WTC11 (cell line): ENCODE measurements at regions not wholly inside any gene's neighbourhood (a gene's known extent, or its start where the extent isn't known, plus 50 kb on each side); places are given as distances from the start of the nearest gene placed in this dataset.

Experiments used
- ATAC-seq: fragments of 200-7000 bp; cut with Tn5 transposase; 2 replicates; pipeline ENCODE4 v1.10.0; 2021; ENCODE audit warnings: mild to moderate bottlenecking, moderate library complexity
- CTCF ChIA-PET: fragments of 300-600 bp; sonication (Branson Sonifier 250); formaldehyde crosslinking; loops from one replicate; lab custom pipeline; 2021; ENCODE audit warnings: antibody characterized with exemption; lab: Charles Lee
- POLR2A ChIA-PET: fragments of 350-600 bp; sonication (Branson Sonifier 250); formaldehyde crosslinking; loops from one replicate; lab custom pipeline; 2021; ENCODE audit warnings: antibody characterized with exemption; lab: Charles Lee
- DNase-seq: peaks from one replicate; pipeline ENCODE4 v3.0.0; 2021; ENCODE audit warnings: low spot score
- H3K27ac Mint-ChIP-seq: 2 replicates; pipeline ENCODE4 v1.8.0; 2021; ENCODE audit warnings: mixed read lengths
- H3K27me3 Mint-ChIP-seq: 2 replicates; pipeline ENCODE4 v1.8.0; 2021; ENCODE audit warnings: low read depth, mild to moderate bottlenecking, moderate library complexity, mixed read lengths
- H3K36me3 Mint-ChIP-seq: 2 replicates; pipeline ENCODE4 v1.8.0; 2021; ENCODE audit warnings: mixed read lengths
- H3K4me1 Mint-ChIP-seq: 2 replicates; pipeline ENCODE4 v1.8.0; 2022; ENCODE audit warnings: mixed read lengths
- H3K4me3 Mint-ChIP-seq: 2 replicates; pipeline ENCODE4 v1.8.0; 2021; ENCODE audit warnings: mild to moderate bottlenecking, moderate library complexity, mixed read lengths
- H3K9me3 Mint-ChIP-seq: 2 replicates; pipeline ENCODE4 v1.8.0; 2021; ENCODE audit warnings: mixed read lengths
- FOXP1 ChIP-seq: sonication (generic); formaldehyde crosslinking; IDR thresholded peaks from 2 replicates; pipeline ENCODE4 v1.8.0; 2022; ENCODE audit warnings: missing genetic modification reagents, mild to moderate bottlenecking, moderate library complexity, borderline replicate concordance
- GRHL2 ChIP-seq: fragments of 250-450 bp; sonication (Bioruptor Pico); IDR thresholded peaks from 2 replicates; pipeline ENCODE4 v1.8.0; 2022; ENCODE audit warnings: mild to moderate bottlenecking, moderate library complexity; ENCODE audit not compliant: insufficient replicate concordance, severe bottlenecking
- HMGA2 ChIP-seq: fragments of 250-450 bp; sonication (Bioruptor Pico); IDR thresholded peaks from 2 replicates; pipeline ENCODE4 v1.4.0; 2021; ENCODE audit warnings: mild to moderate bottlenecking, moderate library complexity
- JUN ChIP-seq: sonication (generic); formaldehyde crosslinking; IDR thresholded peaks from 2 replicates; pipeline ENCODE4 v1.8.0; 2023; ENCODE audit warnings: mild to moderate bottlenecking, missing genetic modification reagents
- MXD4 ChIP-seq: fragments of 250-450 bp; sonication (Bioruptor Pico); IDR thresholded peaks from 2 replicates; pipeline ENCODE4 v1.8.0; 2021; ENCODE audit warnings: mild to moderate bottlenecking, moderate library complexity, borderline replicate concordance
- NR2C2 ChIP-seq: sonication (generic); formaldehyde crosslinking; IDR thresholded peaks from 2 replicates; pipeline ENCODE4 v1.8.0; 2022; ENCODE audit warnings: mild to moderate bottlenecking, missing genetic modification reagents
- NR3C1 ChIP-seq: sonication (generic); formaldehyde crosslinking; conservative IDR thresholded peaks from 2 replicates; pipeline ENCODE4 v1.8.1; 2023; ENCODE audit warnings: low read depth, mild to moderate bottlenecking, missing genetic modification reagents
- OVOL2 ChIP-seq: fragments of 250-450 bp; sonication (Bioruptor Pico); IDR thresholded peaks from 2 replicates; pipeline ENCODE4 v1.9.0; 2021; ENCODE audit warnings: mild to moderate bottlenecking, borderline replicate concordance
- PRRX2 ChIP-seq: fragments of 250-450 bp; sonication (Bioruptor Pico); IDR thresholded peaks from 2 replicates; pipeline ENCODE4 v1.8.0; 2021; ENCODE audit warnings: mild to moderate bottlenecking
- RORB ChIP-seq: fragments of 250-450 bp; sonication (Bioruptor Pico); IDR thresholded peaks from 2 replicates; pipeline ENCODE4 v1.9.0; 2021; ENCODE audit warnings: mild to moderate bottlenecking
- SMAD4 ChIP-seq: sonication (generic); formaldehyde crosslinking; IDR thresholded peaks from 2 replicates; pipeline ENCODE4 v1.8.0; 2022; ENCODE audit warnings: mild to moderate bottlenecking, missing genetic modification reagents
- TEAD4 ChIP-seq: sonication (generic); formaldehyde crosslinking; IDR thresholded peaks from 2 replicates; pipeline ENCODE4 v1.8.0; 2022; ENCODE audit warnings: mild to moderate bottlenecking, missing genetic modification reagents
- ZNF138 ChIP-seq: sonication (generic); formaldehyde crosslinking; conservative IDR thresholded peaks from 2 replicates; pipeline ENCODE4 v1.8.1; 2022; ENCODE audit warnings: mild to moderate bottlenecking, moderate library complexity, missing genetic modification reagents
- ZNF263 ChIP-seq: sonication (generic); formaldehyde crosslinking; IDR thresholded peaks from 2 replicates; pipeline ENCODE4 v1.8.1; 2022; ENCODE audit warnings: low read depth, mild to moderate bottlenecking, moderate library complexity, missing genetic modification reagents
- TF ChIP-seq, protein P1 (sequence below): sonication (generic); formaldehyde crosslinking; IDR thresholded peaks from 2 replicates; pipeline ENCODE4 v1.8.0; 2023; ENCODE audit warnings: mild to moderate bottlenecking, missing genetic modification reagents
- TF ChIP-seq, protein P2 (sequence below): fragments of 200-600 bp; IDR thresholded peaks from 2 replicates; pipeline ENCODE4 v1.8.0; 2022; ENCODE audit warnings: antibody characterized with exemption
- TF ChIP-seq, protein P3 (sequence below): sonication (generic); formaldehyde crosslinking; IDR thresholded peaks from 2 replicates; pipeline ENCODE4 v1.8.1; 2022; ENCODE audit warnings: mild to moderate bottlenecking, missing genetic modification reagents, moderate library complexity, borderline replicate concordance
- TF ChIP-seq, protein P4 (sequence below): sonication (generic); formaldehyde crosslinking; IDR thresholded peaks from 2 replicates; pipeline ENCODE4 v1.8.1; 2022; ENCODE audit warnings: low read depth, mild to moderate bottlenecking, moderate library complexity, missing genetic modification reagents, borderline replicate concordance
- TF ChIP-seq, protein P5 (sequence below): fragments of 250-450 bp; sonication (Bioruptor Pico); IDR thresholded peaks from 2 replicates; pipeline ENCODE4 v2.1.2; 2022; ENCODE audit warnings: mild to moderate bottlenecking, moderate library complexity
- TF ChIP-seq, protein P6 (sequence below): fragments of 250-450 bp; sonication (Bioruptor Pico); IDR thresholded peaks from 2 replicates; pipeline ENCODE4 v1.9.0; 2021; ENCODE audit warnings: mild to moderate bottlenecking, borderline replicate concordance

DNA sequence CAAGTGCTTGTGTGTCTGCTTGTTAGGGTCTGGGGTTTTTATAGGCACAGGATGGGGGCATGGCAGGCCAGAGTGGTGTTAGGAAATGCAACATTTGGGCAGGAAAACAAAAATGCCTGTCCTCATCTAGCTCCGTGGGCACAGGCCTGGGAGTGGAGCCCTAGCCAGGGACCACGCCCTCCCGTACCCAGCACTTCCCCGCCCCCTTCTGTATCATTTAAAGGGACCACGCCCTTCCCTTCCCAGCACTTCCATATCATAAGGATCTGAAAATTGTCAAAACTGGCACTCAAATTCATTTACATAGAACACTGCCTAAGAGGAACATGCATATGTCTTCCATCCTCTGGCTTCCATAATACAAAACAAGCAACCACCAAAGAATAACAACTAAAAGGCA, 185.8 kb downstream of the B3GLCT start:
- ChIA-PET CTCF (no interaction called here), POLR2A (no interaction called here)
- Mint-ChIP-seq H3K27ac (no peak overlapping the region), H3K36me3 (no peaks in the 10 kb centered on the region), H3K4me3 (no peak overlapping the region), H3K9me3 (peaks cover 17% of the 10 kb centered on the region), H3K27me3 (no peaks in the 10 kb centered on the region), H3K4me1 (peaks cover 8% of the 10 kb centered on the region)
- TF ChIP-seq, protein P1, sequence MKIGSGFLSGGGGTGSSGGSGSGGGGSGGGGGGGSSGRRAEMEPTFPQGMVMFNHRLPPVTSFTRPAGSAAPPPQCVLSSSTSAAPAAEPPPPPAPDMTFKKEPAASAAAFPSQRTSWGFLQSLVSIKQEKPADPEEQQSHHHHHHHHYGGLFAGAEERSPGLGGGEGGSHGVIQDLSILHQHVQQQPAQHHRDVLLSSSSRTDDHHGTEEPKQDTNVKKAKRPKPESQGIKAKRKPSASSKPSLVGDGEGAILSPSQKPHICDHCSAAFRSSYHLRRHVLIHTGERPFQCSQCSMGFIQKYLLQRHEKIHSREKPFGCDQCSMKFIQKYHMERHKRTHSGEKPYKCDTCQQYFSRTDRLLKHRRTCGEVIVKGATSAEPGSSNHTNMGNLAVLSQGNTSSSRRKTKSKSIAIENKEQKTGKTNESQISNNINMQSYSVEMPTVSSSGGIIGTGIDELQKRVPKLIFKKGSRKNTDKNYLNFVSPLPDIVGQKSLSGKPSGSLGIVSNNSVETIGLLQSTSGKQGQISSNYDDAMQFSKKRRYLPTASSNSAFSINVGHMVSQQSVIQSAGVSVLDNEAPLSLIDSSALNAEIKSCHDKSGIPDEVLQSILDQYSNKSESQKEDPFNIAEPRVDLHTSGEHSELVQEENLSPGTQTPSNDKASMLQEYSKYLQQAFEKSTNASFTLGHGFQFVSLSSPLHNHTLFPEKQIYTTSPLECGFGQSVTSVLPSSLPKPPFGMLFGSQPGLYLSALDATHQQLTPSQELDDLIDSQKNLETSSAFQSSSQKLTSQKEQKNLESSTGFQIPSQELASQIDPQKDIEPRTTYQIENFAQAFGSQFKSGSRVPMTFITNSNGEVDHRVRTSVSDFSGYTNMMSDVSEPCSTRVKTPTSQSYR (CRISPR knock-in tag), result no peak
- no peak for TF ChIP-seq PRRX2 (CRISPR knock-in tag)
- TF ChIP-seq ZNF263, result no peak
- TF ChIP-seq, protein P2, sequence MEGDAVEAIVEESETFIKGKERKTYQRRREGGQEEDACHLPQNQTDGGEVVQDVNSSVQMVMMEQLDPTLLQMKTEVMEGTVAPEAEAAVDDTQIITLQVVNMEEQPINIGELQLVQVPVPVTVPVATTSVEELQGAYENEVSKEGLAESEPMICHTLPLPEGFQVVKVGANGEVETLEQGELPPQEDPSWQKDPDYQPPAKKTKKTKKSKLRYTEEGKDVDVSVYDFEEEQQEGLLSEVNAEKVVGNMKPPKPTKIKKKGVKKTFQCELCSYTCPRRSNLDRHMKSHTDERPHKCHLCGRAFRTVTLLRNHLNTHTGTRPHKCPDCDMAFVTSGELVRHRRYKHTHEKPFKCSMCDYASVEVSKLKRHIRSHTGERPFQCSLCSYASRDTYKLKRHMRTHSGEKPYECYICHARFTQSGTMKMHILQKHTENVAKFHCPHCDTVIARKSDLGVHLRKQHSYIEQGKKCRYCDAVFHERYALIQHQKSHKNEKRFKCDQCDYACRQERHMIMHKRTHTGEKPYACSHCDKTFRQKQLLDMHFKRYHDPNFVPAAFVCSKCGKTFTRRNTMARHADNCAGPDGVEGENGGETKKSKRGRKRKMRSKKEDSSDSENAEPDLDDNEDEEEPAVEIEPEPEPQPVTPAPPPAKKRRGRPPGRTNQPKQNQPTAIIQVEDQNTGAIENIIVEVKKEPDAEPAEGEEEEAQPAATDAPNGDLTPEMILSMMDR, result no peak
- DNase-seq (no peak), ATAC-seq (no peak)

DNA sequence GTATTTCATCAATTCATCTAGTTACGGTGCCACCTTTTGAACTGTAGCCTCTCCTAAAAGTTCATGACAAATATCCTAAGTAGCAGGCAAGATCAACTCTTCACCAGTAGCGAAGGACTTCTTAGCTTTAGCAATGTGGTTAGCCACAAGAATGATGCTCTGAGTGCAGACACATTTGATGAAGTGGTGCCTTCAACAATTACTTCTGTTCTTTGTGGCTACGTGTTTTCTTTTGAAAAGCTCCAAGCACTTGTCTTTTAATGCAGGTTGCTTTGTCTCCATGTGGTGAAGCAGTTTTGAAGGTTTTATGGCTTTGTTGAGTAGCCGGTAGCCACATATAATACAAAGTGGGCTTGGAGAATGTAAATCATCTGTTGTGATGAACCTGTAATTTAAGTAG, 194.7 kb downstream of the B3GLCT start:
- H3K27ac Mint-ChIP-seq, result no peak overlapping the region
- ChIA-PET POLR2A (no interaction called here), CTCF (no interaction called here)
- TF ChIP-seq, protein P3, sequence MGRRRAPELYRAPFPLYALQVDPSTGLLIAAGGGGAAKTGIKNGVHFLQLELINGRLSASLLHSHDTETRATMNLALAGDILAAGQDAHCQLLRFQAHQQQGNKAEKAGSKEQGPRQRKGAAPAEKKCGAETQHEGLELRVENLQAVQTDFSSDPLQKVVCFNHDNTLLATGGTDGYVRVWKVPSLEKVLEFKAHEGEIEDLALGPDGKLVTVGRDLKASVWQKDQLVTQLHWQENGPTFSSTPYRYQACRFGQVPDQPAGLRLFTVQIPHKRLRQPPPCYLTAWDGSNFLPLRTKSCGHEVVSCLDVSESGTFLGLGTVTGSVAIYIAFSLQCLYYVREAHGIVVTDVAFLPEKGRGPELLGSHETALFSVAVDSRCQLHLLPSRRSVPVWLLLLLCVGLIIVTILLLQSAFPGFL, result no peak
- TF ChIP-seq NR2C2 (CRISPR knock-in tag) (no peak), ZNF138 (CRISPR knock-in tag) (no peak), GRHL2 (CRISPR knock-in tag) (no peak), JUN (CRISPR knock-in tag) (no peak), SMAD4 (CRISPR knock-in tag) (no peak), RORB (no peak), FOXP1 (no peak), MXD4 (no peak), HMGA2 (CRISPR knock-in tag) (no peak), NR3C1 (CRISPR knock-in tag) (no peak), OVOL2 (CRISPR knock-in tag) (no peak), TEAD4 (CRISPR knock-in tag) (no peak)
- TF ChIP-seq, protein P4, sequence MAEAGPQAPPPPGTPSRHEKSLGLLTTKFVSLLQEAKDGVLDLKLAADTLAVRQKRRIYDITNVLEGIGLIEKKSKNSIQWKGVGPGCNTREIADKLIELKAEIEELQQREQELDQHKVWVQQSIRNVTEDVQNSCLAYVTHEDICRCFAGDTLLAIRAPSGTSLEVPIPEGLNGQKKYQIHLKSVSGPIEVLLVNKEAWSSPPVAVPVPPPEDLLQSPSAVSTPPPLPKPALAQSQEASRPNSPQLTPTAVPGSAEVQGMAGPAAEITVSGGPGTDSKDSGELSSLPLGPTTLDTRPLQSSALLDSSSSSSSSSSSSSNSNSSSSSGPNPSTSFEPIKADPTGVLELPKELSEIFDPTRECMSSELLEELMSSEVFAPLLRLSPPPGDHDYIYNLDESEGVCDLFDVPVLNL, result no peak
- TF ChIP-seq, protein P5, sequence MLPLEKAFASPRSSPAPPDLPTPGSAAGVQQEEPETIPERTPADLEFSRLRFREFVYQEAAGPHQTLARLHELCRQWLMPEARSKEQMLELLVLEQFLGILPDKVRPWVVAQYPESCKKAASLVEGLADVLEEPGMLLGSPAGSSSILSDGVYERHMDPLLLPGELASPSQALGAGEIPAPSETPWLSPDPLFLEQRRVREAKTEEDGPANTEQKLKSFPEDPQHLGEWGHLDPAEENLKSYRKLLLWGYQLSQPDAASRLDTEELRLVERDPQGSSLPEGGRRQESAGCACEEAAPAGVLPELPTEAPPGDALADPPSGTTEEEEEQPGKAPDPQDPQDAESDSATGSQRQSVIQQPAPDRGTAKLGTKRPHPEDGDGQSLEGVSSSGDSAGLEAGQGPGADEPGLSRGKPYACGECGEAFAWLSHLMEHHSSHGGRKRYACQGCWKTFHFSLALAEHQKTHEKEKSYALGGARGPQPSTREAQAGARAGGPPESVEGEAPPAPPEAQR (CRISPR knock-in tag), result no peak
- TF ChIP-seq, protein P6, sequence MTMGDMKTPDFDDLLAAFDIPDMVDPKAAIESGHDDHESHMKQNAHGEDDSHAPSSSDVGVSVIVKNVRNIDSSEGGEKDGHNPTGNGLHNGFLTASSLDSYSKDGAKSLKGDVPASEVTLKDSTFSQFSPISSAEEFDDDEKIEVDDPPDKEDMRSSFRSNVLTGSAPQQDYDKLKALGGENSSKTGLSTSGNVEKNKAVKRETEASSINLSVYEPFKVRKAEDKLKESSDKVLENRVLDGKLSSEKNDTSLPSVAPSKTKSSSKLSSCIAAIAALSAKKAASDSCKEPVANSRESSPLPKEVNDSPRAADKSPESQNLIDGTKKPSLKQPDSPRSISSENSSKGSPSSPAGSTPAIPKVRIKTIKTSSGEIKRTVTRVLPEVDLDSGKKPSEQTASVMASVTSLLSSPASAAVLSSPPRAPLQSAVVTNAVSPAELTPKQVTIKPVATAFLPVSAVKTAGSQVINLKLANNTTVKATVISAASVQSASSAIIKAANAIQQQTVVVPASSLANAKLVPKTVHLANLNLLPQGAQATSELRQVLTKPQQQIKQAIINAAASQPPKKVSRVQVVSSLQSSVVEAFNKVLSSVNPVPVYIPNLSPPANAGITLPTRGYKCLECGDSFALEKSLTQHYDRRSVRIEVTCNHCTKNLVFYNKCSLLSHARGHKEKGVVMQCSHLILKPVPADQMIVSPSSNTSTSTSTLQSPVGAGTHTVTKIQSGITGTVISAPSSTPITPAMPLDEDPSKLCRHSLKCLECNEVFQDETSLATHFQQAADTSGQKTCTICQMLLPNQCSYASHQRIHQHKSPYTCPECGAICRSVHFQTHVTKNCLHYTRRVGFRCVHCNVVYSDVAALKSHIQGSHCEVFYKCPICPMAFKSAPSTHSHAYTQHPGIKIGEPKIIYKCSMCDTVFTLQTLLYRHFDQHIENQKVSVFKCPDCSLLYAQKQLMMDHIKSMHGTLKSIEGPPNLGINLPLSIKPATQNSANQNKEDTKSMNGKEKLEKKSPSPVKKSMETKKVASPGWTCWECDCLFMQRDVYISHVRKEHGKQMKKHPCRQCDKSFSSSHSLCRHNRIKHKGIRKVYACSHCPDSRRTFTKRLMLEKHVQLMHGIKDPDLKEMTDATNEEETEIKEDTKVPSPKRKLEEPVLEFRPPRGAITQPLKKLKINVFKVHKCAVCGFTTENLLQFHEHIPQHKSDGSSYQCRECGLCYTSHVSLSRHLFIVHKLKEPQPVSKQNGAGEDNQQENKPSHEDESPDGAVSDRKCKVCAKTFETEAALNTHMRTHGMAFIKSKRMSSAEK, result no peak
- no peaks in the 10 kb centered on the region for H3K36me3 Mint-ChIP-seq
- DNase-seq (no peak), ATAC-seq (no peak)
- no peaks in the 10 kb centered on the region for H3K27me3 Mint-ChIP-seq
- peaks cover 20% of the 10 kb centered on the region for H3K9me3 Mint-ChIP-seq
- H3K4me3 Mint-ChIP-seq, result no peak overlapping the region
- no peaks in the 10 kb centered on the region for H3K4me1 Mint-ChIP-seq
